NCI-H2081 (cell line): ENCODE measurements at regions not wholly inside any gene's neighbourhood (a gene's known extent, or its start where the extent isn't known, plus 50 kb on each side); places are given as distances from the start of the nearest gene placed in this dataset.

Experiments used
- DNase-seq, 2 experiments: peaks; one replicate each; lab custom pipeline; 2025; lab: John Stamatoyannopoulos, UW

DNA sequence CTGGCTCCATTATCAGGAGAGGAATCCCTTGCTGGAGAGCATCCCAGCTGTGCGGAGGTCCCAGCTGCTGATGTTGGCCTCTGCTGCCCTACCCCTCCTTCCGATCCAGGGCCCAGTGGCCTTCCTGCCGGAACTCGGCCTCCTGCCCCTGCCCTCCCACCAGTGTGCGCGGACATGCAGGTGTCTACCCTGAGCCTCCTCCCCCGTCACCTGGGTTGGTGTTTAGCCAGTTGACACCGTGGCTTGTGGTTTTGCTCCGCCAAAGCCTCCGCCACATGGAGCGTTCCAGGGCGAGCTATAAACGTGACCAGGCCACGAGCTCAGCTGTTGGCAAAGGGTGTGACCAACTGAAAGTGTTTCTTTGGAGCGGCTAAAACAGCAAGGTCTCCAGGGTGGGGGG is 1104.3 kb downstream of the BCL11B start:
- DNase-seq = no peak

DNA sequence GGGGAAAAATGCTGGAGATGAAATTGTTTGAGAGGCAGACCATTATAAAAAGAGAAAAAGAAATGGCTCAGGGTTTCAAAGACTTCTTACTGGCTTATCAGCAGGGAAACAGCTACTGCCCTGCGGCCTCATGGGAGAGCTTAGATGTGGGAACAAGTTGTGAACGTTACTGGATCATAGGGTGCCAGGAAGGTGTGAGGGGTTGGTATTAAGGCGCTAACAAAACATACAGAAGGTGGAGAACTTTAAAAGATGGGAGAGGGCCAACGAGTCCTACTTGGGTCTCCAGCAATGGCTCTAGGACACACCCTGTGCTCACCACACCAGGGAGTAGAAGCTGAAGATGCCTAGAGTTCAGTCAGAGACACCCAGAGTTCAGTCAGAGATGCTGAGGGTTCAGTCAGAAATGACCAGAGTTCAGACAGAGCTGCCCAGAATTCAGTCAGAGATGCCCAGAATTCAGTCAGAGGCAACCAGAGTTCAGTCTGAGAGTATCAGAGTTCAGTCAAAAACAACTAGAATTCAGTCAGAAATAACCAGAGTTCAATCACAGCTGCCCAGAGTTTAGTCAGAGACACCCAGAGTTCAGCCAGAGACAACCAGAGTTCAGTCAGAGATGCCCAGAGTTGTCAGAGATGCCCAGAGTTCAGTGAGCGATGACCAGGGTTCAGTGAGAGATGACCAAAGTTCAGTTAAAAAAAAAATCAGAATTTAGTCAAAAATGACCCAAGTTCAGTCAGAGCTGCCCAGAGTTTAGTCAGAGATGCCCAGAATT is 1103.6 kb downstream of the BCL11B start:
- DNase-seq = no peak

DNA sequence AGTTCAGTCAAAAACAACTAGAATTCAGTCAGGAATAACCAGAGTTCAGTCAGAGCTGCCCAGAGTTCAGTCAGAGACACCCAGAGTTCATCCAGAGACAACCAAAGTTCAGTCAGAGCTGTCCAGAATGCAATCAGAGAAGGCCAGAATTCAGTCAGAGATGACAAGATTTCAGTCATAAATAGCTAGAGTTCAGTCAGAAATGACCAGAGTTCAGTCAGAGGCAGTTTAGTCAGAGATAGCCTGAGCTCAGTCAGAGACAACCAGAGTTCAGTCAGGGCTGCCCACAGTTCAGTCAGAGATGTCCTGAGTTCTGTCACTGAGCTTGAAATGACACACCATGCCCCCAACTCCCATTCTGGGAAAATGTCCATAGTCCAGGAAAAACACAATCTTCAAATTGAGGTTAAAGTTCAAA is 1102.8 kb downstream of the BCL11B start:
- DNase-seq = no peak

DNA sequence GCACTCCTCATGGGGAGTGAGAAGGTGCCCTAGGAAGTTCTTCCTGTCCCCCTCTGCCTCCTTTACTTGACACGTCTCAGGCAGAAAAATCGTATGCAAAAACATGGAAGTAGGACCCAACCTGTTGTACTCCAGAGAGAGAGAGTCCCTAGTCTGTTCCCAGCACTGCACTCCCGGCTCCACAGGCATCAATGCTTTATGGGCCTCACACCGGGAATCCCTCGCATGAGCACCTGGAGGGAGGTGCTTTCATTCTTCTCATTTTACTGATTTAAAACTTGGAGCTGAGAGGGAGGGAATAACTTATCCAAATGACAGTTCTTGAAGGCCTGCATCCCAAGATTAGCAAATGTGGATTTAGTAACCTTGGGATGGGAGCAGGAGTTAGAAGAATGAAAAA is 1101.4 kb downstream of the BCL11B start:
- DNase-seq = no peak

DNA sequence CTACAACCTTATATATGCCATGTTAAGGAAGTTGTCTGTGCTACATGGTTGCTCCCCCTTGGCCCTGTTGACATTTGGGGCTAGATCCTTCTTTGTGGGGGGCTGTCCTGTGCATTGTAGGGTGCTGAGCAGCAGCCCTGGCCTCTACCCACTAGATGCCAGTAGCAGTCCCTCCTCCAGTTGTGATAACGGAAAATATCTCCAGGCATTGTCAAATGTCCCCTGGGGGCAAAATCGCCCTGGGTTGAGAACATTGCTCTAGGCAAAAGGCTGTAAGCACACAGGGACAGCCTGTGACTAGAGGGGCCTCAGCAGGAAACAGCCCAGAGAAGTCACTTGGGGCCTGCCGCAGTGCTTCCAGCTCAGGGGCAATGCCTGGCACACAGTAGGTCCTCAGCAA is 1100.3 kb downstream of the BCL11B start:
- DNase-seq = no peak

DNA sequence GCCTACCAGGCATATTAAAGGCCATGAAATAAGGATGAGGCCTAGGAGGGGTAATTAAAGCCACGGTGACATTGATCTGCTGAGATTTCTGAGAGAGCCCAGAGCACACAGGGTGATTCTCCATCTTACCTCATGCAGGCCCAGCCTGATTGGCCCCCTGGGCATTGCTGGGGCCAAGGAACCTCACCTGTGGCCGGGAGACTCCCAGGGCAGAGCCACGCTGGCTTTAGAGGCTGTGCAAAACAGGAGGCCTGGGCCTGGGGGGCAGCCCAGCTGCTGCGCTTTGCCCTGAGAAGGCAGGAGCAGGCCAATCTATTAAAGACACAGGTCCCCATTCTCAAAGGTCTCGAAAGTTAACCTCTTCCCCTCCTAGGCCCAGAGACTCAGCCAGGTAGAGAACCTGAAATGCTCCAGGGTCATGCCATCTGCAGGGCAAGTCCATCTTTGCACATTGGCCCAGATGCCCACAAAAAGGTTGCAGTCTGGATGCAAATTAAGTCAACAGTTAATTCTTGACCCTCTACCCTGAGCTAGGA is 1099.7 kb downstream of the BCL11B start:
- no peak for DNase-seq

DNA sequence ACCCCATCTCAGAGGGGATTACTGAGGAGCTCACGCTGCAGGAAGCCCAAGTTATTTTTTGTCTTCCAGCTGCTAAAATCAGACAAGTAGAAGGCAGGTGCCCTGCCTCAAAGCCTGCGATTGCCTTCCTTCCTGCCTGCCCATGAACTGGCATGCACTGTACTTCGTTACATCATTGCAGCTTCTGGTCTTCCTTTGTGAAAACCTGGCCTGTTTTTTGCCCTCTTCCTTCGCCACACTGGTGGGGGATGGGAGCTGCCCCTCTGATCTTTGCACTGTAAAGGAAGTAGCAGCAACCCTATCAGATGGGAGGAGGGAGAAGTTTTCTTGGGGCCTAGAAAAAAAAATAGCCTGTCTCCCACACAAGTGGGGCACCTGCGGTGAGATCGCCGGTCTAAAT is 1098.7 kb downstream of the BCL11B start:
- DNase-seq = no peak

DNA sequence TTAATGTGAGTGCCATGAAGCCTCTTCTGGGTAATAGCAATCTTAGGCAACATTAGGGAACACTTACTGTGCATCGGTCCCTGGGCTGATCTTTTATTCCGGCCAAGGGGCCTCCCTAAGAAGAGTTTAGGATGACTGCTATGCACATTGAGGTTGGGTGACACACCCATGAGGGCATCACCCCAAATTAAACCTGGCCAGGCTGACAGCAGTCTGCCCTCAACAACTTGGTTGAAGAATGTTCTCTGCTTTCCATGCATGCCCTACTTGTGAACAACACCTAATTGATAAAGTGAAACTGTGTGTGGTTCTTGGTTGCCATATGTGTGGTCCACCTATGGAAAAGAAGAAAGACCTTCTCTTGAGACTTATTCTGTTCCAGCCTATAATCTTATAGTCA is 1098.0 kb downstream of the BCL11B start:
- DNase-seq = no peak

DNA sequence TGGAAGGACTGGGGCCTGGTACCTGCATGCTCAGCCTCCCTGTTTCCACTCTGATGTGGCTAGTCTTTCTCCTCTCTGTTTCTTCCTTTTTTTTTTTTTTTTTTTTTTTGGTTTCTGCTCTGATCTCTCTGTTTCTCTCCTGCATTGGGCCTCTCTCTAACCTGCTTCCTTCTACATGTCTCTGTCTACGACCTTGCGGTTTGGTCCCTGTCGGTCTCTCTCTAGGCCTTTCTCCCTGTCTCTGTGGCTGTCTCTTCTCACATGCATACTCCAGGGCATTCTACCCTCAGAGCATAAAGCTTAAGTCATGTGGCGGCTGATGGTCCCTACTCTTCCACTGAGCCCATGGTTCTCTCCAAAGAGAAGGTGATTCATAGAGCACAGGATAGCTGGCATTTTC is 1096.6 kb downstream of the BCL11B start:
- DNase-seq = no peak

DNA sequence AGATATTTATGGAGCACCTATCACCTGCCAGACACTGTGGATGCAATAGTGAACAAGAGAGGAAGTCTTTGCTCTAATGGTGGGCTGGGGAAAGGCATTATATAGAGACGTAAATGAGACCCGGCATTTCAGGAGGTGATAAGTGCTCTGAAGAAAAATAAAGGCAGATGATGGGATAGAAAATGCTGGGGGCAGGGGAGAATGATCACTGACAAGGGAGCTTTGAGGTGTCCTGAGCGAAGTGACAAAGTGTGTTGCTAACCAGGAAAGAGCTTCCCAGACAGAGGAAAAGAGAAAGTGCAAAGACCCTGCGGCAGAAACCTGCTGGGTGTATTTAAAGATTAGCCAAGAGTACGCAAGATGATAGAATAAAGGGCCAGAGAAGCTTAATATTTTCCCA is 1096.1 kb downstream of the BCL11B start:
- DNase-seq = no peak

DNA sequence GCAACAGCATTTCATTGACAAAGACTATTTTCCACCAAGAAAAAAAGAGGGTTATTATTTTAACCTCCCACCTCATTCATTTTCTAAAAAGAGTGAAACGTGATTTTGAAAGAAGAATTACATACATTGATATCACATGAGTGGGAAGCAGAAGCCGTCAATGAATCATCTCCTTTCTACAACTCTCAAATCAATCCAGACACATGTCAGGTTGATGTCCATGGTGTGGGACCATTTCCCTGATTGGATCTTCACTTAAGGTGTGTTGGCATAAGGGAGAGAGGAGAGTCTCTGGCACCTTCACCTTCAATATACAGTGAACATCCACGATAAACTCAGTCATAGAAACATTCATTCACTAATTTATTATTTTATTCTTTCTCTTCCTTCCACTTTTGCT is 1095.1 kb downstream of the BCL11B start:
- DNase-seq = no peak

DNA sequence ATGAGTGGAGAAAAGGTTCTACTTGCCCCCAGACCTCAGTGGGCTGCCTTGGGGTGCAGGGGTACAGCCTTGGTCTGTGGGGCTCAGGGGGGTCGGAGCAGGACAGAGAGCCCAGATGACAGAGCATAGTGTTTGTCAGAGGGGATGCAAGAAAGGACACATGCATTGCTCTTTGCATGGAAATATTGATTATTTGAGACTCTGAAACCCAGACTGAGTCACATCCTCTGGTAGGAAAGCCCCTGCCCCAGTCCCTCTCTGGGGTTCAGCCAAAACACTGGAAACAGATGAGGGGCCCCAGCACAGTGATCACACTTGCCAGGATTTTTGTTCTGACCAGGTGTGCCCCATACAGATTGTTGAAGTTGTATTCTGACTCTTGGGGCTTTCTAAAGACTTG is 1094.4 kb downstream of the BCL11B start:
- no peak for DNase-seq

DNA sequence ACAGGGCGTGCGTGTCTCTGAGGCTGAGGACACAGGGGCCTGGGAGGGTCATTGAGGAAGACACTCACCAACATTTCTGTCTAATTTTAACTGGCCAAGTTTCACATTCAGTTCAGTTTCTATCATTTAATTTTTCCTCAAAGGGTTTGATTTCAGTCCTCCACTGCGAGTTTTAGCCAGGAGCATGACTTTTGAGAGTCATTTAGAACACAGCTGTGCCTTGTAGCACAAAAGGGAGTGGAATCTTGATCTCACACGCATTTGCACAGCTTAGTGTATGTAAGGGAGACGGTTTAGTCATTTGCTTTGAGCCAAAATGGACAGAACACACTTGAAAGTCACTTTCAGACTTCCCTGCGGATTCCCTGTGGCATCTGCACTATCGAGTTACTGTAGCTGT is 1090.8 kb downstream of the BCL11B start:
- no peak for DNase-seq

DNA sequence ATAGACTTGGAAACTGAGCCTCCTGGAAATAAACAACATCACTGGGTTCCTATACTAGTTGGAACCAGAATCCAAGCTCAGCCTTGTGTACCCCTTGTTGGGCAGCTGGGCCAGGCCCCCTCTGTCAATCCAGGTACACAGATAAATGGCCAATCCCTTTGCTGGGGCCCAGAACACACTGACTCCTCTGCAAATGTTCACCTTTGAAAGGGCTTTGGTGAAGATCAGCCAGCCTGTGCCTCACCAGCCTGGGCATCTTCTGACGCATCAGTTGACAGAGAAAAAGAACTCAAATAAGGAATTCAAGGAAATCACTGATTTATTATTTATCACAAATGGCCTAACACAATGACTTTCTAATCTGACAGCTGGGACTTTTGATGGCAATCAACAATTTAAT is 1090.2 kb downstream of the BCL11B start:
- DNase-seq = no peak

DNA sequence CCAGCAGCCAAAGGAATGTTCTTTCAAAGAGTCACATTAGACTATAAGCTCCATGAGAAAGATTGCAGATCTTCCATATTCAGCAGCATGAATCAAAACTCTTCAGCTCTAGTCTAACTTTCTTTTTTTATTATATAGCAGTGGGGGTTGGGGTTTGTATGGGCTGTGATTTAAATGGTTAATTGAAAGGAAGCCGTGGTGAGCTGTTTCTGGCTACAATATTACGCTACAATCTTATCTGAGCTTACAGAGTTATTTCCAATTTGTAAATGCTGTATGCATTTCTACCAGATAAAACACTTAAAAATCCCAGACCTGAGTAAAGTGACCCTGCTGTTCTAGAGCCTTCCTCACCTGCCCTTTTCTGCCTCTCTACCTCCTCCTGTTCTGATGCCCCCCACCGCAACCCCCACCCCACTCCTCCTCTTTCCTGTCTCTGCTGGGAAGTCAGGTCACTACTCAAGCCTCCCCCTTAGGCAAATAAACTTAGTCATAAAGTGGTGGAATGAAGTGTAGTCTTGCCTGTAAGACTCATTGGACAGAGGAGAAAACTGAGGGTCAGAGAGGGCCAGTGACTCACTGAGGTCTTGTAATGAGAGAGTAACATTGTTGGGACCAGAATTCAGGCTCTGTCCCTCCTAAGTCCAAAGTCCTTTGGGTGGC is 1089.5 kb downstream of the BCL11B start:
- DNase-seq = no peak

DNA sequence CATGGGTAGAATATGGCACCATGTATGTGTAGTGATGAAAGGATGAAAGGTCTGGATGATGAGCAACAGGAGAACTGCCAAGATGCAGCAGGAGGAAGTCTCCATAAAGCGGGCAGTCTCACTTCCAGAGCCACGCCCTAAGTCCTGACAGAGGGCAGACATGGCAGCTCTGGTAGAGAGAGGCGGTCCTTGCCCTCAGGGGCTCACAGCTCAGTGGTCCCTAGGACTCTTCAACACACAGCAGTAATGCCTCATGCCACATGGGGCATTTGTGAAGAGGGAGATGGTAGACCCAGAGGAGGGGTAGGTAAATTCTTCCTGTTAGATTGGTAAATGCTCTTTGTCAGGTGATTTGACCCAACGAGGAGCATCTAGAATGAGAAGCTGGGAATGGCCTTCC is 1088.4 kb downstream of the BCL11B start:
- DNase-seq = no peak

DNA sequence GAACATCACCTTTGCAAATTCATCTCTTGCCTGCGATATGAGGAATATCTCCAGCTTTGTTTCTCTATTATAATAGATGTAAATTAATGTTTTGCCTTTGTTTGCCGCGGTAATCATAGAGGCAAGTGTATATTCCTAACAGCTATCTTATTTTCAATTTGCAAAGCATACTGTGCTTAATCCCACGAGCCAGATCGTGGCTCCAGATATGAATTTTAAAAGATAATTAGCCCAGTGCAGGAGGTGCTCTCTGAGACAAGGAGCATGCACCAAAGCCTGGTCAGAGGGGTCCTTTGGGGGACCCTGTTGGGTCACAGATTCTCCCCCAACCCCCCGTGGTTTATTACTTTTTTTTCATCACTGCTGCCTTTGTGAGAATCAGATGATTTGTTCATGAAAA is 1087.5 kb downstream of the BCL11B start:
- DNase-seq = no peak

DNA sequence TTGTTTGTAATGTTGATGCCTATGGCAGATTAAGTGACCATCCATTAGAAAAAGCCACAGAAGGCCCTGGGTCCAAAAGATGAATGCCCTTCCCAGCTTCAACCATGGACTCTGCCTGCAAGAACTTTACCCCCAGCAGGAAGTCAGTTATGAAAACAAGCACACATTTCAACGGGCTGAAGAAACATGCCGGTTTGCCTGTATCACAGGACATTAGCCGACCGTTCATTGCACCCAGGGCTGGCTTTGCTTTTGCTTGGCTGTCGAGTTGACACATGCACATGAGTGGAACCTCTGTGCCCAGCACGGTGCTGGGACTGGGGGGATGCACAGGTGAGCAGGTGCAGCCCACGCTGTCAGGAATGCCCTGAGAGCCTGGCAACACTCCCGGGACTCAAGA is 1087.0 kb downstream of the BCL11B start:
- DNase-seq = no peak

DNA sequence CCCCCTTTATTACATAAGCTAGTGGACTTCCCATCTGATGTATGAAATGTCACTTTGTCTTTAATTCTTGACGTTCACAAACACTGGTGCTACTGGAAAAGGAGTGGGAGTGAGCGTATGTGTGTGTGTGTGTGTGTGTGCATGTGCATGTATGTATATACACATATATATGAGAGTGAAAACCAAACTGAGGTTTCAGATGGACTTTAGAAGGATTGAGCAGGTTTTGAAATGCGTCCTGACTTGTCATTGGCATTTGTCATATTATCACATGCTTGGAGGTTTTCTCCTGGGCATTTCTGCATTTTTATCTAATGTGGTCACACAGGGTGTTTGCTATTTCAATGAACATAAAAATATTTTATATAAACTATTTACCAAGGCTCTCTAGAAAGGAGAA is 1085.9 kb downstream of the BCL11B start:
- no peak for DNase-seq

DNA sequence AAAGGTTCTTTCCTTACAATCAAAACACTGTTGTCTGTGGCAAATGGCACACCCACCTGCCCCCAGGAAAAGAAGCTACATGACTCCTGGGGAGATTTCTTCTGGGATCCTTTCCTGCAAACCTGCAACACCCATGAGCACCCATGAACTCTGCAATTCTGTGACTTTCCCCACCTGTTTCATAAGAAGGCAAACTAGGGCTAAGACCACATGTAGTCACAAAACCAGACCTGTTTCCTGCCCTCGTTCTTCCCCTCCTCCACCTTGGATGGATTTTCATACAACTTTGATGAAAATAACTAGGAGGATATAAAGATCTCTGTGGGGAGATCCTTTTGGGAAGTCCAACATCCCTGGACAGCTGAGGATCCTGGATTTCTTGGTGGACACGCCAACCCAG is 1084.7 kb downstream of the BCL11B start:
- DNase-seq = no peak

DNA sequence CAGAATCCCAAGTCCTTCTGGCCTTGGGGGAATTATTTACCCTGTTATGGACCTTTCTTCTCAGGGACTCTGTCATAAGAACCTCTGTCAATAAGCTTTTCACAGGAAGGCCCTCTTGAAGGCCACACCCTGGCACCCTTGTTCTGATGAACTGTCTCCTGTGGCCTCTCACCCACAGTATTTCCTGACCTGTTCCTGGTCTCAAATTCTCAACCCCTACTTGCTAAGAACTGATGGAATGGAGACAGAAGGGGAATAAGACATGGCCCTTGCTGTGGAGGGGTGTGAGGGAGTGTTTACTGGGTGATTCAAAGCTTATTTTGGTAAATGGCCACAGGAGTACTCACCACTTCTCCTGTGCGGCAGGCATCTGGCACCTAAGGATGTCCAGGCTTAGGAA is 1082.9 kb downstream of the BCL11B start:
- no peak for DNase-seq

DNA sequence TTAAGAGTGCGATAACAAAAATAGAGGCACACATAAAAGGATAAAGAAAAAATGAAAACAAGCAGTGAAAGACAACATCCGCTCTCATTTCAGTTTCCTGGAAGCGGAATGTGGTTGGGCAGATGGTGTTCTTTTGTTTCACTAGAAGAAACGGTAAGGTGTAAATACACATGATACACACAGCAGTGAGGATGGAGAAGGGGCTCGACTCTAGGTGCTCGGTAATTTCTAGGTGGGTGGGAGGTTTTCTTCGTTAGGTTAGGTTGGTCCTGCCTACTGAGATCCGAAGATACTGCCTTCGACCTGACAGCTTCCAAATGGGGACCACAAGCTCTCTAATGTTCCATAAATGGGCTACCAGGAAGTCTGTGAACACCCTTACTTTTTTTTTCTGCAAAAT is 1082.5 kb downstream of the BCL11B start:
- DNase-seq = no peak

DNA sequence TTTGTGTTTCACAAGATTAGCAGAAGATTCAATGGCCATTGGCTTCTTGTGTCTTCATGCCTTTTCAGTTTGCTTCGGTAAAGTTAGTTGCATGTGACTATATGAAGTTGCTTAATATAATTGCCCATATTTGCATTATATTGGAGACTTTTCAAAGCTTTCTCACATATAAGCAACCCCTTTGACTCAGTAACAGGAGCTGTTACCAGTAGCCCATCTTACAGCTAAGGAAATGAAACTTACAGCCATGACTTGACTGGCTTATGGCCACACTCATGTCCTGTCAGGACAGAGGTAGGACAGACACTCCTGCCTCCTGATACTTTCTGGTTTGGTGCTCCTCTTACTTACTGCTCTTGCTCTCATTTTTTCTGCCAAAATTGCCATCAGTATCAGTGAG is 1082.1 kb downstream of the BCL11B start:
- DNase-seq = no peak

DNA sequence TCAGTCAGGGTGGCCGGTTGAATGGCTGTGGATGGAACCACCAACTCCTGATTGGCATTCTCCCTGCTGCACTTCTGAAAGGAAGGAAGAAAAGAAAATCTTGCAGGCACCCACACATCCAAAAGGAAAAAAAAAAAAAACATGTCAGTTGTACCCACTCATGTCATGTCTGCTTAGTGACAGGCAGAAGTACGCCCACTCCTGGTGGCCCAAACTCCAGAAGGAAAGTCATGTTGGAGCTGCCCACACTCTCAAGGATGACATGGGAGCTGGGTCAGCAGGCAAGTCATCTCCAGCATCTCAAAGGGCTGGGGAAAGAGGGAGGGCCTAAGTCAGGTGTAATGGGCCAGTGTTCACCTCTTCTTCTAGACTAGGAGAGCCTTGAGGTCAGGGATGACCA is 1079.1 kb downstream of the BCL11B start:
- no peak for DNase-seq
